ENCODE measurements at regions not wholly inside any gene's neighbourhood (a gene's known extent, or its start where the extent isn't known, plus 50 kb on each side); places are given as distances from the start of the nearest gene placed in this dataset.

- no peak for TF ChIP-seq MAX (IDR thresholded peaks at IDR 0.05)
- TF ChIP-seq SP1 (IDR thresholded peaks at IDR 0.05), result no peak
- no peak for TF ChIP-seq ZBTB33 (IDR thresholded peaks at IDR 0.05)
- no peak for TF ChIP-seq FOXA1 (IDR thresholded peaks at IDR 0.05)
- no peak for TF ChIP-seq CTCF (IDR thresholded peaks at IDR 0.05; ENCODE audit: low read depth, low read length, missing input control)
- no peak for TF ChIP-seq TAF1 (conservative IDR thresholded peaks at IDR 0.05)
- no peak for TF ChIP-seq RXRA (IDR thresholded peaks at IDR 0.05)
- no peak for TF ChIP-seq HNF4G (IDR thresholded peaks at IDR 0.05)
- no peak for TF ChIP-seq JUND (IDR thresholded peaks at IDR 0.05)
- TF ChIP-seq RAD21 (IDR thresholded peaks at IDR 0.05), result no peak
- no peak for TF ChIP-seq YY1 (IDR thresholded peaks at IDR 0.05)
Observed at GRCh38 chr11:87712391-87712790, 462.9 kb downstream of the RAB38 start.

Measured in liver (tissue), 3 donors.